Cardiac fibroblast (primary cell): ENCODE measurements at regions not wholly inside any gene's neighbourhood (a gene's known extent, or its start where the extent isn't known, plus 50 kb on each side); places are given as distances from the start of the nearest gene placed in this dataset.

Experiments
- DNase-seq, 2 donors: peaks; one replicate each; pipeline versions ENCODE4 v3.0.0 to v3.0.0-alpha.2; 2010; ENCODE audit warnings: low read depth in 2 of 2
- H3K4me3 ChIP-seq, 2 donors: replicated peaks in 1 of 2; 1 replicate in 1 of 2; 2 replicates in 1 of 2; pipeline ENCODE4 v1.5.1; 2011; ENCODE audit warnings: low read depth in 2 of 2, low read length in 2 of 2, mild to moderate bottlenecking in 2 of 2, moderate library complexity in 1 of 2
- TF ChIP-seq, protein P1 (sequence below): IDR thresholded peaks from one replicate; pipeline ENCODE4 v1.5.1; 2011; ENCODE audit warnings: low read depth, mild to moderate bottlenecking, low read length, inconsistent platforms

DNA sequence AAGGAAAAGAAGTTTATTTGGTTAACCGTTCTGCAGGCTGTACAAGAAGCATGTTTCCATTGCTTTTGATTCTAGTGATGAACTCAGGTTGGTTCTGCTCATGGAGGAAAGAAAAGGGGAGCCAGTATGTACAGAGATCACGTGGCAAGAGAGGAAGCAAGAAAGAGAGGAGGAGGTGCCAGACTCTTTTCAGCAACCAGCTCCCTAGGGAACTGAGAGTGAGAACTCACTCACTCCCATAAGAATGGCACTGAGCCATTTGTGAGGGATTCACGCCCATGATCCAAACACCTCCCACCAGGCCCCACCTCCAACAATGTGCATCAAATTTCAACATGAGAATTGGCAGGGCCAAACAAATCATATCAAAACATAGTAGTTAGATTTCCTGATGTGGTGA, 649.1 kb downstream of the EPM2A start:
- DNase-seq: peak; percentile 76
- TF ChIP-seq, protein P1, sequence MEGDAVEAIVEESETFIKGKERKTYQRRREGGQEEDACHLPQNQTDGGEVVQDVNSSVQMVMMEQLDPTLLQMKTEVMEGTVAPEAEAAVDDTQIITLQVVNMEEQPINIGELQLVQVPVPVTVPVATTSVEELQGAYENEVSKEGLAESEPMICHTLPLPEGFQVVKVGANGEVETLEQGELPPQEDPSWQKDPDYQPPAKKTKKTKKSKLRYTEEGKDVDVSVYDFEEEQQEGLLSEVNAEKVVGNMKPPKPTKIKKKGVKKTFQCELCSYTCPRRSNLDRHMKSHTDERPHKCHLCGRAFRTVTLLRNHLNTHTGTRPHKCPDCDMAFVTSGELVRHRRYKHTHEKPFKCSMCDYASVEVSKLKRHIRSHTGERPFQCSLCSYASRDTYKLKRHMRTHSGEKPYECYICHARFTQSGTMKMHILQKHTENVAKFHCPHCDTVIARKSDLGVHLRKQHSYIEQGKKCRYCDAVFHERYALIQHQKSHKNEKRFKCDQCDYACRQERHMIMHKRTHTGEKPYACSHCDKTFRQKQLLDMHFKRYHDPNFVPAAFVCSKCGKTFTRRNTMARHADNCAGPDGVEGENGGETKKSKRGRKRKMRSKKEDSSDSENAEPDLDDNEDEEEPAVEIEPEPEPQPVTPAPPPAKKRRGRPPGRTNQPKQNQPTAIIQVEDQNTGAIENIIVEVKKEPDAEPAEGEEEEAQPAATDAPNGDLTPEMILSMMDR: no peak
- H3K4me3 ChIP-seq: no peak overlapping the region

DNA sequence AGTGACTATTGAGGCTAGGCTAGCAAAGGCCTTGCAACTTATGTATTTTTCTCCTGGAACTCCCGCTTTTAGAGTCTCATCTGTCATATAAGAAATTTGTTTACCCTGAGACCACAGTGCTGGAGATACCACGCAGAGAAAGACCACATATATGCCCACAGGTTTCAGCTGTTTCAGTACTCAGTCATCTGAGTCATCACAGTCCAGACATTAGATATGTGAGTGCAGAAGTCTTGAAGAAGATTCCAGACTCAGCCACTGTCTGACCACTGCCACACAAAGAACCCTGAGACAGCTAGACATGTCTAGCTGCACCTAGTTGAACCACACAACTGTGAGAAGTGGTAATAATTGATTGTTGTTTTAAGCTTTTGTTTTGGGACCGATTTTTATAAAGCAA, 648.3 kb downstream of the EPM2A start:
- H3K4me3 ChIP-seq: no peak overlapping the region
- TF ChIP-seq, protein P1: no peak
- peak in 1 of 2 donors; percentile 51 for DNase-seq

DNA sequence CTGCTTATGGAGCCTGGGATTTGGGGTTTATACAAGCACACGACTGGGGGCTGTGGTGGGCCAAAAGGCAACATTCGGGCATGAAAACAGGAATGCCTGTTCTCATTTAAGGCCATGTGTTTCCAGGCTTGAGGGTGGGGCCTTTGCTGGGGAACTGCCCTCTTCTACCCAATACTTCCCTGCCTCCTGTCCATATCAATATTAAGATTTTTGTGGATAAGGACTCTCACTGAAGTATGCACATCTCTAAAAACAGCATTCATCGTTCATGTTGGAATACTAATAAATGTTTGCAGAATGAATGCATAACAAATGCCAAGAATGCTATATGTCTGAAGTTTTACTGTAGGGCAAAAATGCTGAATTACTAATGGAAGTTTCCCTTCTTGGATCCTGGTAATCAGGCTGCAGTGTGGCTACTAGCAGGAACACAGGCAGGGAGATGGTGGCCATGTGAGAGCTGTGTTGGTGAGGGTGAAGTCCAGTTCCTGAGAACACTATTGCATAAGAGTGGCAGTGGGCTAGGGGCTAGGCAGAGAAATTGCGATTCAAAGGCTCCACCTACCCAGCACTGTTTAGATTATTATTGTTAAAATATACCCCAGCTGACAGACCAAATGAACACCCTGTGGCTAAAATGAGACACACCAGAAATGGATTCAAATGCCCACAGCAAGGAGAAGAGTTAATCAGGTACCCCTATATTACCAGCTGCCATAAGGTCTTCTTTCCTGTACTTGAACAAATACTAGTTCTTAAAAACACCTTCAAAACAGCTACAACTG, 644.3 kb downstream of the EPM2A start:
- H3K4me3 ChIP-seq: no peak overlapping the region
- DNase-seq: no peak
- TF ChIP-seq, protein P1: no peak

DNA sequence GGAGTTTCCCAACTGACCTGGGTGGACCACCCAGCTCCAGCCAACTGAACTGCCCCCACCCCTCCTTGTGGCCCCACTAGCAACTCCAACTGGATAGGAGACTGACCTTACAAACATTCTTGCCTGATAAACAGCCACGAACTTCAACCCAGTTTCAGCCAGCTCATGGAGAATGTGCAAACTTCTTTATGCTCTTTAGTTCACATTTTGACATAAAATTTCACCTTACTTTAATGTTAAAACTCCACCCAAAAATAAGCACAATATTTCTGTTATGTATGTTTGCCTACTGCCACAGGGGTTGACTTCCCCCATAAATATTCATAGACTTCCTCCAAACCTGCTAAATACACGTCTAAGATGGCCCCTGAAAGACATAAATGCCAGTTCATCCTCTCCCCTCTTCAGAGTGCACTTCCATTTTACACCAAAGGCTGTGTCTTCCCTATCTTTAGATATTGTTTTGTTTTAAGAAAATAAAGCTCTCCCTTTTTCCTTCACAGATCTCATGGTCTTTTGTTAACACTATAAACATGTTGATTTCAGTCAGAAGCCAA, 643.7 kb downstream of the EPM2A start:
- no peak for DNase-seq
- TF ChIP-seq, protein P1: no peak
- no peak overlapping the region for H3K4me3 ChIP-seq

DNA sequence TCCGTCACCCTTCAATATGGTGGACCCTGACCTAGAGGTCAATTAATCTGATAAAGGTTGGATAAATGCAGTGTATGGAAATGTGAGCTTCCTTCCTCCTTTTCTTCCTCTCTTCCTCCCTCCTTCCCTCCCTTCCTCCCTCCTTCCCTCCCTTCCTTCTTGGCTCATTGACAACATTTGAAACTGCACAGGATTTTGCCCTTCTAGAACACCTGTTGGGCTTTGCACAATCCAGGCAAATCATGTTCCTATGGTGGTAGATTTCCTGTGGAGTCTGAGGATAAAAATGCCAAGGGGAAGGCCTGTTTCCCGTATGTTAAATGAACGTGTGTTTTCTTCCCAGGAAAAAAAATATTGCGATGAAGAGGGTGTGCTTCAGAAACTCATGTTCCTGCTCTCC, 642.8 kb downstream of the EPM2A start:
- TF ChIP-seq, protein P1: no peak
- no peak overlapping the region for H3K4me3 ChIP-seq
- DNase-seq: no peak

DNA sequence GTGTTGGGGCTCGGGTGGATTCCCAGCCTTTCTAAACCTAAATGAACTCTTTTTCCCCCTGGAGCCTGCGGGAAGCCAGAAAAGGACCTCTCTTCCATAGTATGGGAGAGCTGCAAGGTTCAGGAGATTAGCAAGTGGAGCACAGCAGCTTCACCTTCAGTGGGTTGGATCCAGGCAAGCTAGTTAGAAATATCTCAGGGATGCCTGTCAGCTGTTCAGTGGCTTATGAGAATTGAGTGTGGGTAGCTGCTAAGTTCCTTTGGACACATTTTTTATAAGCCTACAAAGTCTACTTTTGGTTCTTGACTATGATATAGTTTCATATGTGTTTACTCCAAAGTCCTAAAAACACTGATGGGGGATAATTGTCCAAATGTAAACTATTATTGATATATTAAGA, 642.1 kb downstream of the EPM2A start:
- TF ChIP-seq, protein P1: no peak
- DNase-seq: no peak
- no peak overlapping the region for H3K4me3 ChIP-seq
